Prostate gland (tissue), 2 donors: ENCODE measurements at regions not wholly inside any gene's neighbourhood (a gene's known extent, or its start where the extent isn't known, plus 50 kb on each side); places are given as distances from the start of the nearest gene placed in this dataset.

ENCODE experiments used
- DNase-seq: peaks from one replicate; pipeline ENCODE4 v3.0.0-alpha.2; 2019; ENCODE audit warnings: low spot score
- H3K27ac ChIP-seq, 2 donors: fragments of 200-600 bp; sonication (generic); 2 replicates each; pipeline ENCODE4 v1.5.1; 2017 to 2019
- H3K27me3 ChIP-seq: fragments of 200-600 bp; sonication (generic); replicated peaks from 2 replicates; pipeline ENCODE4 v1.5.1; 2019; ENCODE audit not compliant: insufficient read depth
- H3K36me3 ChIP-seq, 2 donors: fragments of 200-600 bp; sonication (generic); 1 replicate in 1 of 2; 2 replicates in 1 of 2; pipeline versions ENCODE4 v1.5.1 to v1.8.1; 2017 to 2019
- H3K4me1 ChIP-seq: fragments of 200-600 bp; sonication (generic); replicated peaks from 2 replicates; pipeline ENCODE4 v1.5.1; 2019
- H3K4me3 ChIP-seq, 2 donors: fragments of 200-600 bp; sonication (generic); 2 replicates each; pipeline ENCODE4 v1.5.1; 2017 to 2019
- H3K9me3 ChIP-seq: fragments of 200-600 bp; sonication (generic); 2 replicates; pipeline ENCODE4 v1.5.1; 2017
- CTCF ChIP-seq, 4 experiments: fragments of 200-600 bp in 2 of 4; fragments of 450-650 bp in 2 of 4; sonication (generic) in 2 of 4; IDR thresholded peaks; 1 replicate in 3 of 4; 2 replicates in 1 of 4; pipeline ENCODE4 v1.5.1; 2016 to 2019; ENCODE audit warnings: antibody characterized with exemption in 4 of 4, mild to moderate bottlenecking in 2 of 4, moderate library complexity in 2 of 4
- POLR2A ChIP-seq: fragments of 450-650 bp; IDR thresholded peaks from one replicate; pipeline ENCODE4 v1.6.1; 2016; ENCODE audit warnings: antibody characterized with exemption, mild to moderate bottlenecking
- POLR2AphosphoS5 ChIP-seq: sonication (generic); formaldehyde crosslinking; IDR thresholded peaks from one replicate; pipeline ENCODE4 v1.6.1; 2017; ENCODE audit warnings: antibody characterized with exemption
- WGBS: methylation state at CpG from one replicate; pipeline ENCODE4 v1.1.5; 2018; 5-methylcytosine and 5-hydroxymethylcytosine counted together
- intact Hi-C: fragments of 100-400 bp; cut with DNase I; formaldehyde crosslinking; loops from one replicate; pipeline ENCODE4 v1.14.2; 2022

- Histone ChIP-seq H3K27me3 (no peaks in the 10 kb centered on the region), H3K4me1 (no peaks in the 10 kb centered on the region), H3K27ac (no peak overlapping the region), H3K9me3 (no peaks in the 10 kb centered on the region), H3K36me3 (no peaks in the 10 kb centered on the region), H3K4me3 (no peak overlapping the region)
- no peak for TF ChIP-seq POLR2A
- TF ChIP-seq POLR2AphosphoS5 = no peak
- TF ChIP-seq CTCF (IDR thresholded peaks at IDR 0.05) = no peak
- DNase-seq = no peak
- WGBS = 61% methylated on average over 3 of the region's 3 CpGs
- intact Hi-C loops = no loop called here
These were observed 90.3 kb upstream of the FRG1 start for GRCh38 chr4:189850239-189850856.

GRCh38 chr4:189858435-189858834, 82.2 kb upstream of the FRG1 start:
- 78% methylated on average over 4 of the region's 4 CpGs for WGBS
- no peak for DNase-seq
- no peaks in the 10 kb centered on the region for H3K27me3 ChIP-seq
- no peaks in the 10 kb centered on the region for H3K9me3 ChIP-seq
- no peak overlapping the region for H3K4me3 ChIP-seq
- TF ChIP-seq CTCF (IDR thresholded peaks at IDR 0.05) (no peak), POLR2A (no peak), POLR2AphosphoS5 (no peak)
- no peaks in the 10 kb centered on the region for H3K4me1 ChIP-seq
- intact Hi-C loops = no loop called here
- H3K36me3 ChIP-seq = no peaks in the 10 kb centered on the region
- H3K27ac ChIP-seq = no peak overlapping the region

- Histone ChIP-seq H3K9me3 (no peaks in the 10 kb centered on the region), H3K36me3 (no peaks in the 10 kb centered on the region), H3K4me1 (no peaks in the 10 kb centered on the region), H3K4me3 (no peak overlapping the region), H3K27ac (no peak overlapping the region), H3K27me3 (no peaks in the 10 kb centered on the region)
- DNase-seq = no peak
- intact Hi-C loops = no loop called here
- TF ChIP-seq POLR2A (no peak), CTCF (IDR thresholded peaks at IDR 0.05) (no peak), POLR2AphosphoS5 (no peak)
These were observed 79.6 kb upstream of the FRG1 start for GRCh38 chr4:189861101-189861500.

- 72% methylated on average over 7 of the region's 7 CpGs for WGBS
- intact Hi-C loops = no loop called here
- no peaks in the 10 kb centered on the region for H3K36me3 ChIP-seq
- H3K4me1 ChIP-seq = no peaks in the 10 kb centered on the region
- no peaks in the 10 kb centered on the region for H3K27me3 ChIP-seq
- TF ChIP-seq POLR2A = no peak
- no peak for TF ChIP-seq CTCF (IDR thresholded peaks at IDR 0.05)
- no peak for TF ChIP-seq POLR2AphosphoS5
- H3K27ac ChIP-seq = no peak overlapping the region
- DNase-seq = no peak
- H3K9me3 ChIP-seq = no peaks in the 10 kb centered on the region
- no peak overlapping the region for H3K4me3 ChIP-seq
These were observed 71.4 kb upstream of the FRG1 start for GRCh38 chr4:189869236-189869635.

GRCh38 chr4:189870511-189871234, 70.0 kb upstream of the FRG1 start:
- no peaks in the 10 kb centered on the region for H3K36me3 ChIP-seq
- DNase-seq = no peak
- no peaks in the 10 kb centered on the region for H3K9me3 ChIP-seq
- no peaks in the 10 kb centered on the region for H3K27me3 ChIP-seq
- H3K4me1 ChIP-seq = no peaks in the 10 kb centered on the region
- no peak for TF ChIP-seq CTCF (IDR thresholded peaks at IDR 0.05)
- H3K4me3 ChIP-seq = no peak overlapping the region
- 79% methylated on average over 9 of the region's 9 CpGs for WGBS
- no peak overlapping the region for H3K27ac ChIP-seq
- intact Hi-C loops = no loop called here
